NT2/D1 (cell line): ENCODE measurements at regions not wholly inside any gene's neighbourhood (a gene's known extent, or its start where the extent isn't known, plus 50 kb on each side); places are given as distances from the start of the nearest gene placed in this dataset.

Experiments
- DNase-seq: peaks from one replicate; pipeline ENCODE4 v3.0.0-alpha.2; 2011; ENCODE audit warnings: low read depth, low spot score
- H3K27me3 ChIP-seq: 2 replicates; pipeline ENCODE4 v1.6.0; 2011; ENCODE audit warnings: mild to moderate bottlenecking; ENCODE audit not compliant: insufficient read length, insufficient read depth
- H3K36me3 ChIP-seq: 2 replicates; pipeline ENCODE4 v1.6.1; 2011; ENCODE audit warnings: mild to moderate bottlenecking, low read length, mixed read lengths; ENCODE audit not compliant: insufficient read depth, insufficient read length
- H3K4me1 ChIP-seq: 2 replicates; pipeline ENCODE4 v1.5.1; 2011; ENCODE audit not compliant: insufficient read depth, insufficient read length
- H3K4me3 ChIP-seq: 2 replicates; pipeline ENCODE4 v1.5.1; 2011; ENCODE audit warnings: low read depth; ENCODE audit not compliant: insufficient read length
- H3K9ac ChIP-seq: 2 replicates; pipeline ENCODE4 v1.6.0; 2011; ENCODE audit warnings: low read depth; ENCODE audit not compliant: insufficient read length
- H3K9me3 ChIP-seq: 2 replicates; pipeline ENCODE4 v1.5.1; 2011; ENCODE audit warnings: mild to moderate bottlenecking, low read length; ENCODE audit not compliant: insufficient read depth
- SUZ12 ChIP-seq: IDR thresholded peaks from 2 replicates; pipeline ENCODE4 v1.6.1; 2011; ENCODE audit not compliant: insufficient read length, insufficient read depth; ENCODE audit errors: extremely low read depth
- YY1 ChIP-seq: IDR thresholded peaks from 2 replicates; pipeline ENCODE4 v1.6.1; 2011; ENCODE audit not compliant: insufficient read length, insufficient read depth
- ZNF274 ChIP-seq: IDR thresholded peaks from 2 replicates; pipeline ENCODE4 v1.6.1; 2011; ENCODE audit warnings: mild to moderate bottlenecking, low read depth, low read length

- no peak for DNase-seq
- Histone ChIP-seq H3K9me3 (no peaks in the 10 kb centered on the region), H3K4me3 (no peak overlapping the region), H3K4me1 (no peaks in the 10 kb centered on the region), H3K36me3 (no peaks in the 10 kb centered on the region), H3K9ac (no peak overlapping the region), H3K27me3 (no peaks in the 10 kb centered on the region)
- no peak for TF ChIP-seq SUZ12
- no peak for TF ChIP-seq ZNF274
- TF ChIP-seq YY1, result no peak
Observed at GRCh38 chr6:66992660-66993059, 1285.6 kb upstream of the EYS start.

GRCh38 chr6:66986940-66987339 lies 1279.9 kb upstream of the EYS start:
- no peak for DNase-seq
- no peak overlapping the region for H3K9ac ChIP-seq
- no peaks in the 10 kb centered on the region for H3K9me3 ChIP-seq
- TF ChIP-seq ZNF274 (no peak), SUZ12 (no peak), YY1 (no peak)
- no peaks in the 10 kb centered on the region for H3K27me3 ChIP-seq
- no peaks in the 10 kb centered on the region for H3K36me3 ChIP-seq
- H3K4me1 ChIP-seq, result no peaks in the 10 kb centered on the region
- H3K4me3 ChIP-seq, result no peak overlapping the region

- no peak overlapping the region for H3K4me3 ChIP-seq
- H3K9me3 ChIP-seq, result no peaks in the 10 kb centered on the region
- no peaks in the 10 kb centered on the region for H3K4me1 ChIP-seq
- no peak for TF ChIP-seq ZNF274
- no peak for TF ChIP-seq SUZ12
- no peaks in the 10 kb centered on the region for H3K36me3 ChIP-seq
- H3K9ac ChIP-seq, result no peak overlapping the region
- no peak for DNase-seq
- H3K27me3 ChIP-seq, result no peaks in the 10 kb centered on the region
Observed at GRCh38 chr6:66985816-66986215, 1278.8 kb upstream of the EYS start.

GRCh38 chr6:66970373-66970772 lies 1263.3 kb upstream of the EYS start:
- Histone ChIP-seq H3K9me3 (no peaks in the 10 kb centered on the region), H3K4me3 (no peak overlapping the region), H3K27me3 (no peaks in the 10 kb centered on the region), H3K36me3 (no peaks in the 10 kb centered on the region), H3K9ac (no peak overlapping the region), H3K4me1 (no peaks in the 10 kb centered on the region)
- no peak for DNase-seq
- no peak for TF ChIP-seq SUZ12
- no peak for TF ChIP-seq YY1
- TF ChIP-seq ZNF274, result no peak

- H3K9me3 ChIP-seq, result no peaks in the 10 kb centered on the region
- no peak for TF ChIP-seq SUZ12
- no peak for TF ChIP-seq YY1
- TF ChIP-seq ZNF274, result no peak
Observed at GRCh38 chr6:66965227-66965626, 1258.2 kb upstream of the EYS start.

GRCh38 chr6:66964216-66964615 lies 1257.2 kb upstream of the EYS start:
- no peak overlapping the region for H3K4me3 ChIP-seq
- TF ChIP-seq ZNF274 (no peak), SUZ12 (no peak), YY1 (no peak)
- no peaks in the 10 kb centered on the region for H3K27me3 ChIP-seq
- H3K36me3 ChIP-seq, result no peaks in the 10 kb centered on the region
- no peak overlapping the region for H3K9ac ChIP-seq
- no peak for DNase-seq
- H3K4me1 ChIP-seq, result no peaks in the 10 kb centered on the region
- no peaks in the 10 kb centered on the region for H3K9me3 ChIP-seq

More at GRCh38 chr6:66965227-66965626, 1258.2 kb upstream of the EYS start:
- Histone ChIP-seq H3K4me1 (no peaks in the 10 kb centered on the region), H3K9ac (no peak overlapping the region), H3K36me3 (no peaks in the 10 kb centered on the region), H3K27me3 (no peaks in the 10 kb centered on the region), H3K4me3 (no peak overlapping the region)
- no peak for DNase-seq

- no peaks in the 10 kb centered on the region for H3K9me3 ChIP-seq
- TF ChIP-seq ZNF274 (no peak), YY1 (no peak), SUZ12 (no peak)
- no peaks in the 10 kb centered on the region for H3K4me1 ChIP-seq
- H3K36me3 ChIP-seq, result no peaks in the 10 kb centered on the region
- no peak overlapping the region for H3K9ac ChIP-seq
- DNase-seq, result no peak
- H3K27me3 ChIP-seq, result no peaks in the 10 kb centered on the region
- H3K4me3 ChIP-seq, result no peak overlapping the region
Observed at GRCh38 chr6:66962082-66962481, 1255.1 kb upstream of the EYS start.

GRCh38 chr6:66961191-66961590 lies 1254.2 kb upstream of the EYS start:
- Histone ChIP-seq H3K4me1 (no peaks in the 10 kb centered on the region), H3K9me3 (no peaks in the 10 kb centered on the region), H3K27me3 (no peaks in the 10 kb centered on the region), H3K9ac (no peak overlapping the region), H3K4me3 (no peak overlapping the region), H3K36me3 (no peaks in the 10 kb centered on the region)
- DNase-seq, result no peak
- no peak for TF ChIP-seq ZNF274
- no peak for TF ChIP-seq SUZ12
- no peak for TF ChIP-seq YY1
